NCI-H524 (cell line): ENCODE measurements at regions not wholly inside any gene's neighbourhood (a gene's known extent, or its start where the extent isn't known, plus 50 kb on each side); places are given as distances from the start of the nearest gene placed in this dataset.
"Not testable (repeated sequence)": the region's sequence is repeated elsewhere in the genome, so short reads cannot be mapped to it uniquely, and the experiment has no call there.

Source experiments
- DNase-seq, 2 experiments: peaks; one replicate each; lab custom pipeline; 2025; lab: John Stamatoyannopoulos, UW

DNA sequence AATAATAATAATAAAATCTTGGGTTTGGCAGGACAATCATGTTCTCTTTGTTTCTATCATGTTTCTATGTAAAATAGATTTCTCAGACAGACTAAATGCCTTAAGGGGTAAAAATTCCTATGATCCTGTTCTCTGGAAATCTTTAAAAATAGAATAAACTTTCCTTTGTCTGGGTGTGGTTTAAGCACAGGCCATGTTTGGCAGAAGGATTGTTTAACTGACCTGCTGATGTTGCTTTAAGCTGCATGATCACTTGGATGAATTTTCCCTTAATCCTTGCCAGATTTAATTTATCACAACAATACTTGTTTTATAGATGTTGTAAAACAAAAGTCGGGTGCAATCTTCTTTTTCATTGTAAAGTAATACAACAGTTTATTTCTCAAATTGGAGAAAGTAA, 341.7 kb upstream of the FAT1 start:
- DNase-seq: no peak

DNA sequence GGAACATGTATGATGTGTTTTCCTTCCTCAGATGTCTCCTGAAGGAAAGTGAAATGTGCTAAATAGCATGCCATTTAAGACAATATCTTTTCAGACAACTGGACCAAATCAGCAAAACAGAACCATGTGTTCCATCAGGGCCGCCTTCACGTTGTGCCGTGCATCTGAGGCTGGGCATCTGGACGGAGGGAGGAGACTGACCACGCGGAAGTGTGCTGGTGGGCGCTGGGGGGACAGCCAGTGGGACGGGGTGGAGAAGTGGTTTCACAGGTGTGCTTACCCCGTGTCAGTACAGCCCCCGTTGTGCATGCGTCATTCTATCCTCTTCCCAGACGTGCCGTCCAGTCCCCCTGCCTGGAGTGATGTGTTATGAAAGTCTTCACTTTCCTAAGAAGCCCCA, 342.1 kb upstream of the FAT1 start:
- no peak for DNase-seq

DNA sequence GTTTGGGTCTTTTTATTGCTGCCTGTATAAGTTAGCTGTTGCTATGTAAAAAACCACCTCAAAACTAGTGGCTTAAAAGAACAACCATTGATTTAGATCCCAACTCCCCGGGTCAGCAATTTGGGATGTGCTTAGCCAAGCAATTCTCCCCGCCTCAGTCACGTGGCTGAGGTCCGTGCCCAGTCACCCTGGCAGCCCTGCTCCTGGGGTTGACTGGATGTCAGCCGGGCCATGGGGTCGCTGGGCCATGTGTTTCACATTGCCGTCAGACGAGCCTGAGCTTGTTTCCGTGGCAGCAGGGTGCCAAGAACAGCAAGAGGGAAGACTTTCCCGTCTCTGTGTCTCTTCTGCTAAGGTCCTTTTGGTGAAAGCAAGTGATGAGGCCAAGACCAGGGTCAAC, 345.7 kb upstream of the FAT1 start:
- DNase-seq: no peak

DNA sequence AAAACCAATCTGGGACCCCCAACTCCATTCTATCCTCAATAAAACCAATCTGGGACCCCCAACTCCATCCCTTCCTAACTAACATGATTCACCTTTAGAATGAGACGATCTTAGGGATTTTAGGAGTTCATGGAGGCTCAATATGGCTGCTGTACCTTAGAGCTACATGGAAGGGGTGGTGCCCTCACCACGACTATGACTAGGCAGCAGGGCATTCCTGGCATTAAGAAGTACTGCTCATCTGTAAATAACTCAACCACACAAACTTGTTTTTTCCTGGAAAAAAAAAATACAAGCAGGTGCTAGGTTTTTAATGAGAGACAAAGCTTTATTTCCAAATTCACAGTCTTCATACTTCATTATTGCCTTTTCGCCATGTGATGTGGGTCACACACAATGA, 346.5 kb upstream of the FAT1 start:
- DNase-seq: no peak

DNA sequence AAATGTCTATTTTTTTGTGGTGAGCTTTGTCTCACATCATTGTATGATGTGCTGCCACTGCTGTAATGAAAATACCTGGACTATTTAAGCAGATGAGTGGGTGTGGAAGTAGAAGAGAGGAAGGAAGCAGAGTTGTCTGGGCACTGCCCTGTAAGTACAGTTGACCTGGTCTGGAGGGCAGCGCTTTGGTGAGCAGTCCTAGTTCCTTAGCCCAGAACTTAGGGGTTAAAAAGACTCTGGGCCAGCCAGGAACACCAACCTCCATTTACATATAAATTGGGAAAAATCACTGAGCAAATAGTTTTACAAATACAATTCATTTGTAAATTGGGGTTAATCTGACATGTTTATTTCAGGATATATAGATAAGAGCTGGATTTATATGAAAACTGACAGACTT, 347.1 kb upstream of the FAT1 start:
- no peak for DNase-seq

DNA sequence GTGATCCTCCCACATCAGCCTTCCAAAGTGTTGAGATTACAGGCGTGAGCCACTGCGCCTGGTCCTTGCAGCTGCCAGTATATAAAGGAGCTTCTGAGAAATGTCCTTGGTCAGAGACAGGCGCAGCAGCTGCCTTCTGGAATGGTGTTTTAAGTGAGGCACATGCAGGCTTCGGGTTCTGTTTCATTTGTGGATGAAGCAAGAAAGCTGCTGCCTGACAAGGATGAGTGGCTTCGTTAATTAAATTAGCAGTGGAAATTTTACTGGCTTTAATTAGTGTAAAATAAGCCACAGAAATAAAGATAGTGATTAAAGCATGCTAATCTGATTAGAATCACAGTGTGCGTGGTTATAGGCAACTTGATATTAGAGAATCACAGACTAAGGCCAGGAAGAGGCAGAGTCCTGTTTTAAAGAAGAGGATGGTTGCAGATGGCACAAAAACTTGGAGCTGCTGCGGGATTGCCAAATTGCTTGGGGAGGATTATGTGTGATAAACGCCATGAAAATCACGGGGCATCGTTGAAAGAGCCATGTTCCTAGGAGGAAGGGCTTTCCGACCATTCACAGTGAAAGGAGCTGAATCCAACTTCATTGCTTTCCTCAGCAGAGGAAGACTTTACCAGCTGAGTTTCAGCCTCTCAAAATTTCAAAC, 348.4 kb upstream of the FAT1 start:
- peak; percentile 83 to 91 for DNase-seq

DNA sequence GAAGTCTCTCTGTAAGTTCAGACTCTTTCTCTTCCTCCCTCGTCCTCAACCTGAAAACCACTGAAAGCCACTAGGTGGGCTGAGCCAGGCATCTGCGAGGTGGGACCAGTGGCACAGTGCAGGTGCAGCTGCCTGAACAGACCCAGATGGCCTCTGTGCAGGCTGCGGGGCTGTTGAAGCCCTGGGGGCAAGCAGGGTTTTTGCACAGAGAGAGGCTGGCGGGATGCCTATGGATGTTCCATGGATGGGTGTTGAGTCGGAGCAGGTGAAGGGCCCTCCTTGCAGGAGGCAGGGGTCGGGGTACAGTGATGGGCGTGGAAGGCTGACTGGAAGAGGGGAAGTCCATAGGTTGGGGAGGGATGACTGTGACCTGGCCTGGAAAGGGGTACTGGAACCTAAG, 350.2 kb upstream of the FAT1 start:
- no peak for DNase-seq

DNA sequence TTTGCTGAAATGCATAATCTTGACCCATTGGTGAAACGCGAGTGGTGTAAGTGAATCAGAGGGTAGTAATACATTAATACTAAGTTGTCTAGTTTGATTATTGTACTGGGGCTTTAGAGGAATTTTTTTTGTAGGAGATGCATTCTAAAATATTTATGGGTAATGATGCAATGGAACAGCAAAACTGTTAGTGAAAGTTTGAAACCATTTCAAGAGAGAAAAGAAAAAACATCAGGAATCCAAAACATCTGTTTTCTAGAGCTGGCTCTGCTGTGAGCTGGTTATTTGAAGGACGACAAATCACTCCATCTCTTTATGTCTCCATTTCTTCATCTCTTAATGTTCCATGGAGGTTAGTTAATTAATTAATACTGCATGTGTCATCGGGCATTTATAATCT, 351.9 kb upstream of the FAT1 start:
- DNase-seq: no peak

DNA sequence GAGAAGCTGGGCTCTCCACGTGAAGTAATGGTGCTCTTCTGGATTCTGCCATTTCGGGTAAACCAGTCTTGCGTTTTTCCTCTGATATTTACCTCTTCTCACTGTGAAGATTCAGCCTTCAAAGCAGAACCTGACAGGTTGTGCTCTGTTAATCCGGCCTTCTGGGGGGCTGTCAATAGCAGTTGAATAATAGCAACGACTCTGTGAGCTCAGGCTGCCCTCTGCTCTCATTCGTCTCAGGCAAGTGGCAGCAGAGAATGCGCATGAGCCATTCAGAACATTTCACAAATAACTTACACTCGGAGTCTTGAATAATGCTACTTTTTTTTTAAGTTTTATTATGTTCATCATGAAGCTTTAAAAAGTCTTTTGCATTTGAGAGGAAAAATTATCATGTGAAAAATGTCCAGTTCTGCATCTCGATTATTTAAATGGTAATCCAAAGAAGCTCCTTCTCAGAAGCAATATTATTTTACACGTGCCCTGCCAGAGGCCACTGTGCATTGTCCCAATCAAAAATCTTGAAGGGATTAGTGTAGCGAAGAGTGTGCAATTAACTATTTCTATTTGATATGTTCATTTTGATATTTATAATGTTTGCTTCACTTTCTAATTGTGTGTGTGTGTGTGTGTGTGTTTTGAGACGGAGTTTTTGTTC, 354.2 kb upstream of the FAT1 start:
- no peak for DNase-seq

DNA sequence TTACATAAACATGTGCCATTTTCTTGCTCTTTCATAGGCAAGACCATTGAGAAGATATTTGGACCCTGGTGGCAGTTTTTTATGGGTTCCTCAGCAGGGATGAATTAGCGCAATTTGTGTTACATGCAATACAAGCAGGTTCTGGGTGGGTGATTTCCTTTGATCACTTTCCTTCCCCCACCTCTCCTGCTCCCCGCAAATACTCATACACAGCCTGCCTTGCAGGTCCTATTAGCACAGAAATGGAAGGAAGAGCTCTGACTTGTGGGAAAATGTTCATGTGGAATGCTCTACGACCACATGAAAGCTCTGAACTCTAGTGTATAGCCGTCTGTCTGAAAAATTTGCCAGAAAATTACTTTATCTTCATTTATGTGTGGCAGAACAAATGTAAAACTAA, 361.0 kb upstream of the FAT1 start:
- no peak for DNase-seq

DNA sequence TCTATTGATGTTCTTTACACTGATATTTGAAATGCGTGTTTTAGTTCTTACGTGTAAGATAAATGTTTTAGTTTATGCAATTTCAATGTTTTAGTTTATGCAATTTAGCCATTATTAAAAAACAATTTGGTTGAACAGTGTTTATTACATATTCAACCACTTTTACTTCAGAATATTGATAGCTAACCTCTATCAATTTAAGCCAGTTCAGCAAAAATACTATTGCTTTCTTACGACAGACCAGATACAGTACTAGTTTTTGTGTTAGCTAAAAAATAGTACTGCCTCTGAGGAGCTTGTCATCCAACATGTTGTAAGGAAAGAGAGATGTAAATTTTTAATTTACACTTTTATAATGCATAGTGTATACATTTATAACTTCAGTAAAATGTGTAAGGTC, 361.7 kb upstream of the FAT1 start:
- no peak for DNase-seq

DNA sequence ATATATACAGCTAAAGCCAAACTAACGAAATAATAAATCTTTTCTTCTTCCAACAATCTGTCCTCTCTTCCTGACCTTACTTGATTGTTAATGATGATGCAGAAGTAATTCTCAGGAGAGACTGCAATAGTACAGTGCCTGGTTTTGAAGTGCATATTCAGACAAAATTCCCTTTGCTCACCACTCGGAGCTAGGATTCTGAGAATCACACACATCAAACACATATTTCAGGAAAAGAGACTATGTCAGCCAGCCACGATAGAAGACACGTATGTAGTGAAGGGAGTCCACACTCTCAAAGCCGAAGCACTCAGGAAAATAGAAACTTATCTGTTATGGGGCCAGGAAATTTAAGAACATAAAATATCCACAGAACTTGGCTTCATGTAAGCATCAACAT, 362.5 kb upstream of the FAT1 start:
- no peak for DNase-seq

DNA sequence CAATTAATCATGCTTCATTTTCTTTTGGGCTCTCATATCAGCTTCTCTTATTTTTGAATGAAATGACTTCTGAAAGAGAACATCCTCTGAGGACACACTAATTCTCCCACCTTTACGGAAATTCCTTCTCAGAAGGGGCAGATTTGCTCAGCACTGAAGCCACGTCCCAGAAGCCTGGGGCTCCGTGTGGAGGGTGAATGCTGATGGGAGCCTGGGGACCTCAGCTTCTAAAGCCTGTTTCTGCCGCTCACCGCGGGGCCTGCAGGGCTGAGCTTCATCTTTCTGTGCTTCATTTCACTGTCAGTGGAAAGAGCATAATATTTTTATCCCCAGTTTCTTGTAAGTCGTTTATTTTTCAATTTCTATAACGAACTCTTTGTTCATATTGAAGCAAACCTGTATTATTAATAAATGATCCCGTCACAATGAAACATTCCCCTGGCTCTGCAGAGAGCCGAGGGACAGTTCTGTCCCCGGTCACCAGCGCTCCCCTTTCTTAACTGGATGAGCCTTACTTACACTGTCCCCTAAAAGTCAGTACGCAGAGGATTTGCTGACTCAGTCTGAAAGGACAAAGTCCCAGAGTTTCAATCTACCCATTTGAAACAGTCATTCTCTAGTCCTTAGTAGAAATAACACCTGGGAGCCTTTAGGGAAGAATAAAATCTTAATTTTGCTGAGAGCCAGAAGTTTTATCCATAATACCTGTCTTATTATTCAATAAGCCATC, 364.6 kb upstream of the FAT1 start:
- DNase-seq: no peak

DNA sequence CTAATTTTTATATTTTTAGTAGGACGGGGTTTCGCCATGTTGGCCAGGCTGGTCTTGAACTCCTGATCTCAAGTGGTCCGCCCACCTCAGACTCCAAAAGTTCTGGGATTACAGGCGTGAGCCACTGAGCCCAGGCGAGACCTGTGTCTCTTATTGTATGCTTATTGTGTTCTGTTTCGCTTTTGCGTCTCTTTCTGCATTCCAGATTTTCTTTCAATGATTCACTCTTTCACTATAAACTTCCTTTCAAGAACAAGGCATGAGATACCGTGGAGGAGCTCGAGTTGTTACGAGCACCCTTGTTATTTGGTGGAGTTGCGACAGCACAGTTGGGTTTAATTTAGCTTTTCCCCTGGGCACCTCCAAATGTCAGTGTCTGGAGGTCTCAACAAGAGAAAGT, 366.7 kb upstream of the FAT1 start:
- no peak for DNase-seq

DNA sequence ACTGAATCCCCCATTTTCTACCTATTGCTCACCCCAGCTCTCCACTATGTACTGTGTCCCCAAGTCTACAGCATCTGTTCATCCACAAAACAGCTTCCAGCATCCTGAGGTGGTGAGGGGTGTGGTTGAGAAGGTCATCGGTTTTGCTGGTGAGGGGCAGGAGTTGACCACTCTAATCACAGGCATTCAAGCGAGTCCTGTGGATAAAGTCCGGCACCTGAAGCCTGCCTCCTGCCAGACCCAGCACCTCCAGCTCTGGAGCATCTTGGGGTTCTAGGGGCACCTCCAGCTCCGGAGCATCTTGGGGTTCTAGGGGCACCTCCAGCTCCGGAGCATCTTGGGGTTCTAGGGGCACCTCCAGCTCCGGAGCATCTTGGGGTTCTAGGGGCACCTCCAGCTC, 367.2 kb upstream of the FAT1 start:
- not testable (repeated sequence) for DNase-seq

DNA sequence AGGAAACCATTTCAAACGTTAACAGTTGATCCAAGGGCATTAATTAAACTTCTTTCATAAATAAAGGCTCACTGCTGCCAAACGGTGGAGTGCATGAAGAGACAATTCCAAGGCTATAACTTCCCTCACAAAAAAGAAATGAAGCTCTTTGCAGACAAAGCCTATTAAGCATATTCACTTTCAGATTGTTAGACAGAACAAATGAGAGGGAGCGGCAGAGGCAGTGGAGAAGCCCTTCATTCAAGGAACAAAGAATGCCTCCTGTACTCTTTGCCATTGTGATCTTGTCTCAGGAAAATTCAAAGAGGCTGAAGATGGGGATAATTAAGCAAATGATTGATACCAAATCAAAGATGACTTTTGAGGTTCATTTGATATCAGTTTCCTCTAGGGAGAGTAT, 370.5 kb upstream of the FAT1 start:
- no peak for DNase-seq

DNA sequence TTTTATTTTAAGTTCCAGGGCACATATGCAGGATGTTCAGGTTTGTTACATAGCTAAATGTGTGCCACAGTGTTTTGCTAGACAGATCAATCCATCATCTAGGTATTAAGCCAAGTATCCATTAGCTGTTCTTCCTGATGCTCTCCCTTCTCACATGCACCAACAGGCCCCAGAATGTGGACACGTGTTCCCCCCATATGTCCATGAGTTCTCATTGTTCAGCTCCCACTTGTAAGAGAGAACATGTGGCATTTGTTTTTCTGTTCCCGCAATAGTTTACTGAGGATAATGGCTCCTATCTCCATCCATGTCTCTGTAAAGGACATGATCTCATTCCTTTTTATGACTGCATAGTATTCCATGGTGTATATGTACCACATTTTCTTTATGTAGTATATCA, 374.8 kb upstream of the FAT1 start:
- DNase-seq: peak in 1 of 2 experiments; percentile 11

DNA sequence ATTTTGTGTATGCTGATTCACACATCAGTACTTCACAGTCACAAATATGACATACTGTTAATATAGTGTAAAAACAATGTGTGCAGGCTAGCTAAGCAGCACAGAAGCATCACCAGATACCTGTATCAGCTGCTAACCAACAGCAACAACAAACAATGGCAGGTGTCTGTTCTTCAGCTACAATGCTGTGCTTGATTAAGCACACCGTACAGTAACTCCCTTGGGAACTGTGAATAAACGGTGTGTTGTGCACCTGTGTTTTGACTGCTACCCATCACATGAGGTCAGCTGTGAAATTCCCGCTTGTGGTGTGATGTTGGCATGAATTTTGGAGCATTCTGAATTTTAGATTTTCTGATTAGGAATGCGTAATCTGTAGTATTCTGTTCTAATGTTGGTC, 379.7 kb upstream of the FAT1 start:
- no peak for DNase-seq

DNA sequence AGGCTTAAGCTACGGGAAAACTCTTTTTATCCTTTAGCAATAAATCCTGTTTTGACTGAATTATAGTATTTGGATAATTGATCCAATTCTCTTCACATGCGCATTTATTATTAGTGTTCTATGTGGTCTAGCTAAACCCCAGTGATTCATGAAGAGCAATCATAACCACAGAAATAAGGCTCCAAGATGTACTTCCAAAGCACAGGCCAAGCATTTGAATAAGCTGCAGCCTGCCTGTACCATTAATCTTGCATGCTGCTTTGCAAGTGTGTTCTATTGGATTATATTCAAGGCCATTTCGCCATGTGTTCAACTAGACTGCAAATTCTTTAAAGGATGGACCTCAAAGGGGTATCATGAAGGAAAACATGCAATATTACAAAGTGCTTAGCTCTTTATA, 385.2 kb upstream of the FAT1 start:
- no peak for DNase-seq

DNA sequence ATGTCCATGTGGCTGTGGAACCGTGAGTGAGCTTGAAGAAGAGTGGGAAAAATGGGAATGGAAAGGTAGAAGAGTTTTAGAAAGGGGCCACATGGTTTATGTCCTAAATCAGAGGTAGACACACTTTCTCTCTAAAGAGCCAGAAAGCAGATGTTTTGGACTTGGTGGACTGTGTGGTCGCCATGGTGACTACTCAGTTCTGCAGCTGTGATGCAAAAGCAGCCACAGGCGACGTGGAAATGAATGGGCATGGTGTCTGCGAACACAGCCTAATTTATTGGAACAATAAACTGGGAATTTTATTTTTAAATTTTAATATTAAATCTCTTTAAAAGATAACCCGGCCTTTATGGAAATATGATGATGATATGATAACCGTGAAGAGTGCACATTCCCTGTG, 386.0 kb upstream of the FAT1 start:
- DNase-seq: no peak

DNA sequence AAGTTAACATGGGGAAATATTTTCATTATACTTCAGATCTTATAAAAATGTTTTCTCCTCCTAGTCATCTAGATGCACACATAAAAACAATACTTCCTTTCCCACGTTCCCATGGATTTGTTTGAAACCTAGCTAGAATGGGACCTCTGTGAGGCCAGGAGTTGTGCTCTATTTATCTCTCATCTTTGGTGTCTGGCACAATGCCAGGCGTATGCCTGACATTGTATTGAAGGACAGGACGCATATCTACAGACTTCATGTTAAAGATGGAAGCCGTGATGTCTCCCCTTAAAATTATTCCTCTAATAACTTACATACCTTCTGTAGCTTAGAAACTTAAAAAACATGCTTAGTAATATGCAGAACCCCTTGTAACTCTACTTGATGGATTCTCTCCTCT, 394.5 kb upstream of the FAT1 start:
- no peak for DNase-seq

DNA sequence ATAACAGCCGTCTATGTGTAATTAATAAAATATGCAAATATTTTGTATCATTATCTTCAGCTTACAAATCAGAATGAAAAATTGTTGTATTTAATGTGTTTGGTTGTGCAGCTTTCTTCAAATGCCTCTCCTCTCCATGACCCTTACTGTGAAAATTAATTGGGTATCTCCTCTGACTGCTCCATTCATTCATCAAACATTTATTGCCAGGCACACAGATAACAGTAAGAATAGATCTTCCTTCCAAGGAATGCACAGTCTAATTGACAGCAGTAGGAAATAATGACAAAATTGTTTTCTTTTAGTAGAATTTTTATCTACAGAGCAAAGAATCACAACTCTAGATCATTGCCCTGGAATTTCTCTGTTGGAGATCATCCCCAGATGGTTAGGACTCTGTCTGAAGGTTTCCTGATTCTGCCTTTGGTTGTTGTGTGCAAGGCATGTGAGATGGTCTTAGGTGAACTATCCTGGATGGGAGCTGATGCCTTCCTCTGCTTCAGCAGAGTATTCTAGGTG, 395.0 kb upstream of the FAT1 start:
- DNase-seq: no peak

DNA sequence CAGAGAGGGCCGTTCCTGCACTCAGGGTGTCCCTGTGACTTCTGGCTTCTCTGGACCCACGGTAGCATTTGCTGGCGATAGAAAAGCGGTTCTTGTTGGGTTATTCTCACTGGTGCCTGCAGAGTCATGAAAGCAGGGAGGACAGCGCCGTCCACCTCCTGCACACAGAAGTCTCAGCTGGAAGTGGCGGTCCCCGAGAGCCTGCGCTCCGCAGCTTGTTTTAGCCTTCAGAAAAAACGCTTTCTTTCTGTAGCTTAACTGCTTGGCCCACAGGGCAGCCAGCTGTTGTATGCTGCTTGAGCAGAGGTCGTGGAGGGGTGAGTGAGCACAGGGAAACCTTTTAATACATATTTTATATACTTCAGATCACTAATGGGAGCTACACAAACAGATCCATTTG, 400.7 kb upstream of the FAT1 start:
- DNase-seq: peak in 1 of 2 experiments; percentile 6
